Right atrium auricular region (tissue), 2 donors: ENCODE measurements at regions not wholly inside any gene's neighbourhood (a gene's known extent, or its start where the extent isn't known, plus 50 kb on each side); places are given as distances from the start of the nearest gene placed in this dataset.

Experiments
- DNase-seq: peaks from one replicate; pipeline ENCODE4 v3.0.0-alpha.2; 2019; ENCODE audit warnings: low spot score
- H3K27ac ChIP-seq, 2 donors: fragments of 200-600 bp; sonication (generic); 1 replicate in 1 of 2; 2 replicates in 1 of 2; pipeline ENCODE4 v1.5.1; 2016 to 2019
- H3K27me3 ChIP-seq, 2 donors: fragments of 200-600 bp; sonication (generic); one replicate each; pipeline versions ENCODE4 v1.5.1 to v1.6.0; 2017 to 2019
- H3K36me3 ChIP-seq: fragments of 200-600 bp; sonication (generic); one replicate; pipeline ENCODE4 v1.5.1; 2016
- H3K4me1 ChIP-seq, 2 donors: fragments of 200-600 bp; sonication (generic); one replicate each; pipeline versions ENCODE4 v1.5.1 to v1.6.0; 2017 to 2019
- H3K4me3 ChIP-seq, 2 donors: fragments of 200-600 bp; sonication (generic); 1 replicate in 1 of 2; 2 replicates in 1 of 2; pipeline ENCODE4 v1.5.1; 2017 to 2019; ENCODE audit warnings: mild to moderate bottlenecking in 1 of 2, moderate library complexity in 1 of 2
- H3K9me3 ChIP-seq, 2 donors: fragments of 200-600 bp; sonication (generic); one replicate each; pipeline ENCODE4 v1.5.1; 2019
- CTCF ChIP-seq, 2 donors: fragments of 200-600 bp; sonication (generic); IDR thresholded peaks; one replicate each; pipeline ENCODE4 v1.5.1; 2019; ENCODE audit warnings: antibody characterized with exemption in 2 of 2

DNA sequence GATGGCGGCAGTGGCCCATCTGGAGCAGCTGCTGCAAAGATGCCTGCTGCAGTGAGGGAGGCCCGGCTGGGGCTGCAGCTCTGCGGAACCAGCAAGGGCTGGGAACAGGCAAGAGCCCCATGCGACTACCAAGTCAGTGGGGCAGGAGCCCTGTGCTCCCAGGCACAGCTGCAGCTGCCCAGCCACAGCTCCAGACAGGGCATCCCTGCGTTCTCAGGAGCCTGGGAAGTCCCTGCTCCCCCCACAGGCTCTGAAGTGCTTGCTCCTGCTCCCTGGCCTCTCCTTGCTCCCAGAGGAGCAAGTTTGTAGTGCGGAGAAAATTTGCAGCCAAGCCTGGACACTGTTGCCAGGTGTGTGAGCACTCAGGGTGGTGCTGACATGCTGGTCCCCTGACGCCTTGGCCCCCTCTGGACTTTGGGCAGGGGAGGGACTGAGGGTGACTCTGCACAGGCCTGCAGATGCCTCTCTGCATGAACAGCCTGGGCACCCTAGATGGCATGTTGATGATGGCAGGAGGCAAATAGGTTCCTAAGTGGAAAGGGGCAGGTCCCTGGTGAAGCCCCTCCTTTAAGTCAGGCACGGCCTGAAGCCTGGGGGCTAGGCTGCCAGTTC, 105.6 kb downstream of the LYZL1 start:
- Histone ChIP-seq H3K36me3 (no peaks in the 10 kb centered on the region), H3K9me3 (no peaks in the 10 kb centered on the region), H3K4me1 (no peaks in the 10 kb centered on the region), H3K27me3 (no peaks in the 10 kb centered on the region), H3K4me3 (no peak overlapping the region), H3K27ac (no peak overlapping the region)
- TF ChIP-seq CTCF (IDR thresholded peaks at IDR 0.05) = no peak
- DNase-seq = no peak

DNA sequence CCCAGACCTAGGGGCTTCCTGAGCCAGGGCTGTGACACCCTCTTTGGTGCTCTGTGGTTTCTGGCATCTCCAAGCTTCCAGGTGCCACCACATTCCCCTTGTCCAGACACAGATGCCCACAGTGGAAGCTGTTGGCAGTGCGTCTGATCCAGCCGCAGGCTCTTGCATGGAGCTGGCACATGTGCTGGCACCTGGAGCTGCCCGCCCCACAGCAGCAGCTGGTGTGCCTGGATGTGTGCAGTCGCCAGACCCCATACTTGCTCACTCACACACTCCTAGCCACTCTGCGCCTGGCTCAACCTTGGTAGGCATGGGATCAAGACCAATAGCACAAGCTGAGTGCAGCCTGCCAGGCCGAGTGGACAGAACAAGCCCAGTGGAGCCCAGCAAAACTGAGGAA, 106.5 kb downstream of the LYZL1 start:
- no peak for DNase-seq

GRCh38 chr10:29397221-29397620, 108.4 kb downstream of the LYZL1 start:
- no peak for TF ChIP-seq CTCF (IDR thresholded peaks at IDR 0.05)
- Histone ChIP-seq H3K4me3 (no peak overlapping the region), H3K9me3 (no peaks in the 10 kb centered on the region), H3K27me3 (no peaks in the 10 kb centered on the region), H3K4me1 (no peaks in the 10 kb centered on the region), H3K27ac (no peak overlapping the region), H3K36me3 (no peaks in the 10 kb centered on the region)
- DNase-seq = no peak

More for the DNA sequence above, 106.5 kb downstream of the LYZL1 start:
- Histone ChIP-seq H3K4me3 (no peak overlapping the region), H3K36me3 (no peaks in the 10 kb centered on the region), H3K27ac (no peak overlapping the region), H3K9me3 (no peaks in the 10 kb centered on the region), H3K27me3 (no peaks in the 10 kb centered on the region), H3K4me1 (no peaks in the 10 kb centered on the region)
- no peak for TF ChIP-seq CTCF (IDR thresholded peaks at IDR 0.05)

DNA sequence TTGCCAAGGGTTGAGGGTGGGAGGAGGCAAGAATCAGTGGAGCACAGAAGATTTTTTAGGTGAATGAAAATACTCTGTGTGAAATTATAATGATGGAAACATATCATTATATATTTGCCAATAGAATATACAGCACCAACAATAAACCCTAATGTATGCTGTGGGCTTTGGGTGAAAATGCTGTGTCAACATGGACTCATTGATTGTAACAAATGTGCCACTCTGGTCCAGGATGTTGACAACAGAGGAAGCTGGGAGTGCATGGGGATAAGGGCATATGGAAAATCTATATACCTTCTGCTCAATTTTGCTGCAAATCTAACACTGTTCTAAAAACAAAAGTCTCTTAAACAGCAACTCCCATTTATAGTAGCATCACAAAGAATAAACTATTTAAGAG, 114.3 kb downstream of the LYZL1 start:
- H3K36me3 ChIP-seq = no peaks in the 10 kb centered on the region
- TF ChIP-seq CTCF (IDR thresholded peaks at IDR 0.05) = no peak
- H3K27me3 ChIP-seq = no peaks in the 10 kb centered on the region
- H3K27ac ChIP-seq = no peak overlapping the region
- no peaks in the 10 kb centered on the region for H3K9me3 ChIP-seq
- no peaks in the 10 kb centered on the region for H3K4me1 ChIP-seq
- no peak for DNase-seq
- H3K4me3 ChIP-seq = no peak overlapping the region

DNA sequence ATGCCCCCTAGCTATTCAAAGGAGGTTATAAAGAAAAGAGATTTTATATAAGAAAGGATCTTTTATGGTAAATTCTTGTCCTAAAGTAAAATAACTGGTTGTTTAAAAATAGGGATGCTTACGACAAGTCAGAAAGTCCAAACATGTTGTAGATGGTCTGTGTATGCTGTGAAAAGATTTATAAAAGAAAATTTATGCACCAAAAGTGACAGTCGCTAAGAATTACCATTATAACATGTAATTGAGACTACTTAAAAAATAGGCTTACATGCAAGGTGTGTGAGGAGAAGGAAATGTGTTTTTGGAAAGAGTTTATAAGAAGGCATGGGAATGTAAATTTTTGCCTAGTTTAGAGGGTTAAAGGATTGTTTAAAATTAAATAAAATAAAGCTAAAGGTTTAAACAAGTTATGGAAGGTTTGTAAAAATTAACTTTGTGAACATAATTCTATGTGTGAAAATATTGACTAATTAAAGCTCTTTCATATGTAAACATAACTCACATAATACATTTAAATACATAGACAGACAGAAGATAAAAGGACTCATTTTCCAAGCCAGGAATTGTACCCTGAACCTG, 118.5 kb downstream of the LYZL1 start:
- no peak for DNase-seq
- Histone ChIP-seq H3K4me1 (peaks cover 0 to 18% of the 10 kb centered on the region in 2 donors), H3K27ac (no peak overlapping the region), H3K4me3 (no peak overlapping the region), H3K27me3 (no peaks in the 10 kb centered on the region), H3K9me3 (no peaks in the 10 kb centered on the region), H3K36me3 (no peaks in the 10 kb centered on the region)
- no peak for TF ChIP-seq CTCF (IDR thresholded peaks at IDR 0.05)
